ENCODE measurements at regions not wholly inside any gene's neighbourhood (a gene's known extent, or its start where the extent isn't known, plus 50 kb on each side); places are given as distances from the start of the nearest gene placed in this dataset.
A peak's percentile ranks its signal among the peaks of the same experiment; 100 is the strongest.
"Not testable (repeated sequence)": the region's sequence is repeated elsewhere in the genome, so short reads cannot be mapped to it uniquely, and the experiment has no call there.

DNA sequence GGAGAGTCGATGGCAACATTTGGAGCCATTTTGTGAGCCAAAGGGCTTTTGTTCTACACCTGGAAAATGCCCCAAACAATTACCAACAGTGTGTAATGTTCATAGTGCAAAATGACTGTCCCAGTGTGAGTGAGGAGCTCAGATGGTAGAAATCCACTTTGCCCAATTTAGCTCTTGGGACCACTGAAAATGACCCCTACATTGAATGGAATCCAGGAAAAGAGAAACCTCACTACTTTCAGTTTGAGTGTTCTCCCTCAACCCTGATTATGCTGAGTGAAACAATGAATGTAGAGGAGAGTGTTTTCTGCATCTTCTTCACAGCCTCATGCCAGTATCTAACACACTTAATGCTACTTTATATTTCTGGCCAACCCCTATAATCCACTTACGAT, 84.9 kb upstream of the NRN1 start:
- DNase-seq (ENCODE audit: low read depth) = no peak

DNA sequence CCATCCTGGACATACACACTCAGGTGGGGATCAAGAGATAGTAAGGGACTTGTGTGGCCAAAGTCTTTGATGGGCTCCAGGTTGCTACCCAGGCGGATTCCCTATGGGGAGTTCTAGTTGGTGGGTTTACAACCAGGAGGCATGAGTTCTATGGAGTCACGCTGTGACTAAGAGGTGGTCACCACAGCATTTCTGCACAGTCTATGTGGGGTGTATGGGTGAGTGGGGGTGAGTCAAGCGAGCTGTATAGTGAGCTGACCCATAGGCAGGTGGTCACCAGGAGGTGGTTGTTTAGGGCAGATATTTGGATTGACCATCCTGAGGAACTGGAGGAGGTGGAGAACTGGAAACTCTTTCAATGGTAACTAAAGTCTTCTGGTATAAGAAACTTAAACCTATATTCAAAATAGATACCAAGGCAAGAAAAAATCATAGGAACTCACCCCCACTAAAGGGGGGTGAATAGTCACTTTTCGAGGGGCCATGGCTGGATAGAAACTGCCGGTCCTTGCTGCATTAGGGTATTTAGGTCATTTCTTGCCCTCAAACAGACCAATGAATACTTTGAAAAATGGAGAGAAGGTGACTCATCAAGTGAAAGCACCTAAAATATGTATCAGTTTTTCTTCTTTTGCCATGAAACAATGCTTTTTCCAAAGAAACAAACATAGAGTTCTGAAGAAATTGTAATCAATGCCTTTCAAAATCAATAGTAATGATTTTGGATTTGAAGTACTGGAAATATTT, 84.3 kb upstream of the NRN1 start:
- no peak for DNase-seq (ENCODE audit: low read depth)

DNA sequence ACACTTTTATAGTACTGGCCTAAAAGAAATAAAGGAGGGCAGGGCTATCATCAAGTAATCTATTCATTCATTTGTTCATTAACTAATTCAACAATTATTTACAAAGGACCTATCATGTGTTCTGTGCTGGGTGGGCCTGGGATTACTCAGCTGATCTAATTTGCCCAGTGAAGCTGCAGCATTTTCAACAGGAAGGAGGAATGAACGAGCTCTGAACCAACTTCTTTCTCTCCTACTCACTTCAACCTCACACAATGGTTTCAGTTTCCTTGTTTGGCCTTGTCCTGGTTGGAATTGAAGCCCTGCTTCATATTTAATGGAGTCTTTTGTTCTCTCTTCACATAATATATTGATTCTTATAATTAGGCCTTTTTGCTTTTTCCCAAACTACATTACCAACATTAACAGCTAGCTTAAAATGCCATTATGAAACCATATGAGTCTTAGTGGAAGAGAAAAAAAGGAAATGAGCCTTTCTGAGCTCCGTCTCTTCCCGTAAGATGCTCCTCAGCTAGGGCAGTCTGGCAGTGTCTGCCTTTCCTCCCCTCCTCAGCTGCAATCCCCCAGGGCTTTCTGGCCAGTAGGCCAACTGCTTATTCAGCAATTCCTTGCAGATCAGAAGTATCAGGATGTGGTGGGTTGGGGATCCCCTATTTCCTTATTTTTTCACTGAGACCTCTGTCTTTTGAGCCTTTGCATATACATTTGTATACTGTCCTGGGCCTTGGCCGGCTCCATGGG, 79.4 kb upstream of the NRN1 start:
- DNase-seq (ENCODE audit: low read depth) = no peak

DNA sequence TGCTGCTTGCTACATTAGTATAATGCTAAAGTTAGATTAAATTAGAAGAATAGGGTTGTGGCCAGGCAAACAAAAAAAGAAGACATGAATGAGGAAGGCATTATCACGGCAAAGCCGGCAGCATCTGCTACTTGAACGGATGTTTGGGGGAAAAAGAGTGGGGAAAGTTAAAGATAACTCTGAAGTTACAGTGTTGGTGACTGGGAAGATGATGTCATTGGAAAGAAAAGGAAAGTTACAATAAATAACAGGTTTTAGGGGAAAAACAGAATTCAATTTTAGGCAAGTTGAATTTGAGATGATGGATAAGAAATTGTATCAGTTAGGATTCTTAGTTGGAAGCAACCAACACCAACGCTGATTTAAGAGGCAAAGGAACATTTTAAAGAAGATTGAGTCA, 74.2 kb upstream of the NRN1 start:
- DNase-seq (ENCODE audit: low read depth) = no peak

DNA sequence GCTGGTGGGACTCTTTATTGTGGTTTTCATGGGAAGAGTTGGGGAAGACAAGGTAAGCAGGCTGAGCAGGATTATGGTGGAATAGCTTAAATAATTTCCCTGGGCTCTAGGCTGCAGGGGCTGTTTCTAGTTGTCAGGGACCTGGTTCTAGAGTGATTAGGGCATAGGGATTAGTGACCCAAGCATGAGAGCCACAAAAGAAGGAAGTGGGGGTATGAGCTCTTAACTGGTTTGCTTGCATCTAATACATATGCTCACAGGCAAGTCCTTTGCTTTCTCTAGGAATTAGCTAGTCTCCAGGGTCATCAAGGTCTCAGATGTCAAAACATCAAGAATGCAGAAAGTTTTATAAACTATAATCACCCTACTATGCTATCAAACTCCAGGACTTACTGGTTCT, 67.5 kb upstream of the NRN1 start:
- DNase-seq (ENCODE audit: low read depth) = no peak

GRCh38 chr6:6068157-6068556, 61.4 kb upstream of the NRN1 start:
- not testable (repeated sequence) for DNase-seq (ENCODE audit: low read depth)

- no peak for DNase-seq (ENCODE audit: low read depth)
Observed at GRCh38 chr6:6058054-6058444, 51.3 kb upstream of the NRN1 start.

- peak; percentile 38 for DNase-seq (ENCODE audit: low read depth)
Observed at GRCh38 chr6:6057442-6058053, 50.8 kb upstream of the NRN1 start.
